ELR (cell line): ENCODE measurements at regions not wholly inside any gene's neighbourhood (a gene's known extent, or its start where the extent isn't known, plus 50 kb on each side); places are given as distances from the start of the nearest gene placed in this dataset.

Source experiments
- DNase-seq: peaks from one replicate; pipeline ENCODE4 v3.0.0-alpha.2; 2015; ENCODE audit warnings: low read depth

GRCh38 chr11:115598257-115598901 lies 94.2 kb upstream of the CADM1 start:
- DNase-seq = no peak

GRCh38 chr11:115591380-115591779 lies 87.2 kb upstream of the CADM1 start:
- DNase-seq = no peak

- DNase-seq = no peak
Observed at GRCh38 chr11:115590254-115590653, 86.0 kb upstream of the CADM1 start.

DNA sequence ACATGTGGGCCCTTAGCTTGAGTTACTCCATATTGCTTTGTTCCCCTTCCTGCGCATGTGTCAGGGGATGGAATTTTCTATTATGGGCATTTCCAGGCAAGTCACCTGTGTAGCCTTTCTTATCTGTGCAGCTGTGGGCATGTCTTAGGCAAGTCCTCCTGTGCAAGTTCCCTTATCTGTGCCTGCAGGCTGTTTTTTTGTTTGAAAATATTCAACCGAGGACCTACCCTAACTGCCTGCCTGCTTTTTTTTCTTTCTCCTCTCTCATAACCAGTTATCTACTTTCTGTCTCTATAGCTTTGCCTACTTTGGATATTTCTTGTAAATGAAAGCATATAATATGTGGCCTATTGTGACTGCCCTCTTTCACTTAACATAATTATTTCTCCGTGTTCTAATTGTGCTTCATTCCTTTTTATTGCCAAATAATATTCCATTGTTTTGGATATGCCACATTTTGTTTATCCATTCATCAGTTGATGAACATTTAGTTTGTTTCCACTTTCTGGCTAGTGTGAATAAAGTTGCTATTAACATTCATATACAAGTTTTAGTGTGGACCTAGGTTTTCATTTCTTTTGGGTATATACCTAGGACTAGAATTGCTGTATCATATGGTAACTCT lies 83.6 kb upstream of the CADM1 start:
- DNase-seq = no peak

- no peak for DNase-seq
Observed at GRCh38 chr11:115585361-115586024, 81.3 kb upstream of the CADM1 start.

GRCh38 chr11:115581871-115582639 lies 77.8 kb upstream of the CADM1 start:
- no peak for DNase-seq

- DNase-seq = no peak
Observed at GRCh38 chr11:115580927-115581680, 76.9 kb upstream of the CADM1 start.

DNA sequence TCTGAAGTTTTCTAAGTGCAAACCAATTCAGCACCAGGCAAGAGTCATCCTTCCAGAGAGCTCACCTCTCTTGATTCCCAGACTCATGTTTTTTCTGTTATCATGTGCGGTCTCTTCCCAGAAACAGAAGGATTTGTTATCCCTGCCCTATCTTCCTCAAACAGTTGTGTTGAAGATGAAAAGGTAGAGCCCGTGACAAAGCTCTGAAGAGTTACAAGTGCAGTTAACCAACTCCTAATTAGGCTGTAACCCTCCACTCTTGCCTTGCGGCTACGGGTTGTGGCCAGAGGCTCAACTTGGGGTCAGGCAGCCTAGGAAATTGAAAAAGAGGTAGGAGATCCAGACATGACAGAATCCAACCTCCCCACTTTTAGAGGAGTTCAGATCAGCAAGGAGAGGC lies 76.2 kb upstream of the CADM1 start:
- no peak for DNase-seq

GRCh38 chr11:115579181-115579825 lies 75.1 kb upstream of the CADM1 start:
- no peak for DNase-seq

DNA sequence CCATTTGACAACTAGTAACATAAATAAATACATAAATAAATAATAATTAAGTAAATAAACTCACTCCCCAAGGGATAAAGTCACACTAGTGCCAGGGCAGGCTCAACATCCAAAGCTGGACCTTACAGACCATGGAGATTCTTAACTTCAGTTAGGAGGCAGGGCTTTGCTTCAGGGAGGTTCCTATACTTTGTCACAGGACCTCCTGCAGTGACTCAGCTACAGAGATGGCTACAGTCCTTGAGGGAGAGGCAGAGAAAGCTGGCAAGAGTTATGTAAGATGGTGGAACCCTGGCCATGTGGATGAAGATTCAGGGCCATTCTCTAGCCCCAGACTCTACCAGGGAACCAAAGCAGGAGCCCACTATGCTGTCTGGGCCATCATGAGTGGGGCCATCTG lies 74.1 kb upstream of the CADM1 start:
- no peak for DNase-seq

DNA sequence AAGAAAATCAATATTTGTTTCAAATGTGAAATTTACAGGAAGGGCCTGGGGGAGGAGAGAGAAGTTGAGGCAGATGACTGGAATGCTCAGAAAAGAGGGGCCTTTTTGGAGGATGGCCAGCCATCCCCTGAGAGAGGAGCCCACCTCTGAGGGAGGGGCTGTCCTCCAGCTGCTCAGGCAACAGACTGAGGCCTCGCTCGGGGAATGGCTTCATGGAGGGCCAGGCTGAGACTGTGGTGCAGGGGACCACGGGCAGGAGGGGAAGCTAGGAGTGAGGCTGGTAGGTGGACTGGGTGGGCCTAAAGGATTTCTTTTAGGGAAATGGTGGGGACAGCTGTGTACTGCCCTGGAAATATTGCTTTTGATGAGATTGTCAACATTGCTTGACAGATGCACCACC lies 73.5 kb upstream of the CADM1 start:
- DNase-seq = no peak

DNA sequence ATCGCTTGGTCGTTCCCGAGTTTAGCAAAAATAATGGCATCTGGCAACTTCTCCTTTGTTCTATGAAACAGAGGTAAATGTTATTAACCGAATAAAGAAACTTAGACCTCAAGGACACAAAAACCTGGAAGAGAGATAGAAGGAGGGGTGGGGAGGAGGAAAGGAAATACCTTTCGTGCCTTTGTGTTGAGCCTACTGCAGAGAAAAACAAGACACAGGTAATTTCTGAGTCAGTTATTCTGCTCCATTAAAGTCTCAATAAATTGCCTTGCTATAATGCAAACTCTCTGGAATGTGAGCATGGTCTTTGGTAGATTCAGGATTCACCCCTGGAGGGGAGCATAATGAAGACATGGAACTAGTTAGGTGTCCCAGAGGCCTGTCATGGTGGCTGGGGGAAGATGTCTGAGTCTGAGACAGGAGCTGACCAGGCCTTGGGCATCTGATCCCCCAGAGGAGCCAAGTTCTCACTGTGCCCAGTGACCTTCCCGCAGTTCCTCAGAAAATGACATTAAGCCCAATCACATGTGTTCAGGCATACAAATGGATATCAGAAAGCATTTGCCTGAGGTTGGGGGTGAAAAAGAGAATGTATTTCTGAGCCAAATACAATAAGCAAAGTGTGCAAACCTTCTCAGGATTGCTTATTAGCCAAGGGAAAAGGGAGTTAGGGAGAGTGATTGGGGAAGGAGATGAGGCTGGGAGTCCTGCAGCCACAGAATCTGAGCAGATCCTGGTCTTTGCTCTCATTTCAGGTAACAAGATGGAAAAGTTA lies 72.6 kb upstream of the CADM1 start:
- no peak for DNase-seq

DNA sequence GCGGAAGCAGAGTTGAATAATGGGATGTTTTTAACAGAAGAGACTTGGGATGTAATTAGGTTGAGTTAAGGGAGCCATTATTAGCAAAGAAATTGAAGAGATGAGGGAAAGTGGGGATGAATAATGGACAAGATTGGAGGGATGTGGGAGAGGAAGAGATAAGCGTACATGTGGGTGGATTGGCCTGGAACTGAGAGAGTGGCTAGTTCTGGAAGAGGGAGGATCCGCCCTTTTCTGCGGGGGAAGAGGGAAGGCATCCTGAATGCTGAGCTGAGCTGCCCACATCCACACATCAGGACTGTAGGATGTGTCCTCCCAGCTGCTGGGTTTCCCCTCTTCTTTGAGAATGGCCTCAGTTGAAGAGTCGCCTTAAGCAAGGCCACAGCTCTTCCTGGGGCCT lies 68.3 kb upstream of the CADM1 start:
- DNase-seq = no peak

DNA sequence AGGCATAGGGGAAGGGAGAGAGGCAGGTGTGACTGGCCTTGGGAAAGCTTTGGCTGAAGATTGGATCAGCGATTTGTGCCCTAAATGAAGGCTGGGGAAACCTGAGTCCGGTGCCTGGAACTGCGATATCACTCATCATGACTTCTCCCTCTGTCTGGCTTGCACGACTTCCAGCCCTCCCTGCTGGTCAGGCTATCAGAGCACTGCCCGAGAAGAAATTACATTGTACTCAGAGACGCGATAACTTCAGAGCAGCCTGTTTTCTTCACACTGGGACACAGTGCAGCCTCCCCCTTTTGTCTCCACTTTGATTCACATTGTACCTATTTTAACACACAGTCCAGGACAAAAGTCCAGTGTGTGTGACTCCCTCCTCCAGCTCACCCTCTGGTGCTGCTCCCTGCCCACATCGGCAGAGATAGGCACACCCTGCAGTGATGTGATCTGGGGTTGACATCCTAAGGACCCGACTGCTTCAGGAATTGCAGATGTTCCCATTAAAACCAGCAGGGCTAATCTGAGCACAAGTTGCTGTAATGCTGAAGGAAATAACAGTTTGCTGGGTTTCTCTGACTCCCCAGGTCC lies 62.1 kb upstream of the CADM1 start:
- DNase-seq = no peak

DNA sequence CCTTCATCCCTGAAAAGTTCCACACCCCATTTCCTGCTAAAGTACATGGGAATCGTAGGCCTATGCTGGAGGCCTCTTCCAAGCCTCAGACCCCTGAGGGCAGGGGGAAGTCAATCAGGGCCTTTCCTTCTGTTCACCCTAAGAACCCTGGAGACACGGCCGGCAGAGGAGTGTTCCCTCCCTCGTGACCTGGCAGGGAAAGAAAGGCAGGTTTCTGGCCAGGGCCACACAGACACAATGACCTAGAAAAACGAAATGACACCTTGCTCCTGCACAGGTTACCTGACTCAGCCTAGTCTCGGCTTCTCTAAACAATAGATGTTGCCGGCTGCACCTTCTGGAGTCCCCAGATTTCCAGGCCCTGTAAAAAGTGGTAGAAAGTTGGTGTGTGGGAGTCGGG lies 60.6 kb upstream of the CADM1 start:
- no peak for DNase-seq

DNA sequence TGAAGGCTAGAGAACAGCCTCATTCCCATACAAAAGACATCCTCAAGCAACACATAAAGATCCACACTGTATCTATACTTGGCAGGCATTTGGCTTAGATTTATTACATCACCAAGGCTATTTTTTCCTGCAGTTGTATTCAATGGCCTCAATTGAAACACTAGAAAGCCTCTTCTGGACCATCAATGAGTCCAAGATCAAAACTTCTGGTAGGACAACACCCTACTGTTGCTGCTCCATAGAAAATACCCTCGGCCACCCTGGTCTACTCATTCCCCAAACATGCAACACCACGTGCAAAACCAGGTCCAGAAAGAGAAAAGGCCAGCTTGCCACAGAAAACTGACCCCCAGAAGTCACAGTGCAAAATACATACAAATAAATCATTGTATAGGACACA lies 56.9 kb upstream of the CADM1 start:
- no peak for DNase-seq

DNA sequence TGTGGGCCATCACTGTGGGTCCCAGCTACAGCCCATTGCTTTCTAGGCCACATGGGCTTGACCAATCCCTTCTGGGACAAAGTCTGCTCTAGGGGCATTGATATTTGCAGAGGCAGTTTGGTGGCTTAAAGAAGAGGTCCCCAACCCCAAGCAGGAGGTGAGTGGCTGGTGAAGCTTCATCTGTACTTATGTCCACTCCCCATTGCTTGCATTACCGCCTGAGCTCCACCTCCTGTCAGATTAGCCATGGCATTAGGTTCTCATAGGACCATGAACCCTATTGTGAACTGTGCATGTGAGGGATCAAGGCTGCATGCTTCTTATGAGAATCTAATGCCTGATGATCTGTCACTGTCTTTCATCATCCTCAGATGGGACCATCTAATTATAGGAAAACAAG lies 54.4 kb upstream of the CADM1 start:
- no peak for DNase-seq

- DNase-seq = no peak
Observed at GRCh38 chr11:115557681-115558080, 53.5 kb upstream of the CADM1 start.

DNA sequence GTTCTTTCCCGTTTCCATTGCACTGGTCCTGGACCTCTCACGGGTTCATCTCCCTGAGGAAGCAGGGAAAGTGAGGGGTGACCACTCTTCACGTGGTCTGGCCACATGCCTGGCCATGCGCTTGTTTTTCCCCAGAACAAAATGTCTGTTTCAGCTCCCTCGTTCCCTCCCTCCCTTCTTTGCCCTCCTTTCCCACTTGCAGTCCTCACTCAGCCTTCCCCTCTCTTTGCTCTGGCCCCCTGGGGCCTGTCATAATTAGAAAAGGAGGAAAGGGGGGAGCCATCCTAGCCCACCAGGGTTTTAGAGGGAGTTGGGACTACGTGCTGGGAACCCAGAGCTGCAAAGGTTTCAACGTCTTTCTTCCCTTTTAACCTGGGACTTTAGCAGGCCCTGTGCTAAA lies 52.8 kb upstream of the CADM1 start:
- DNase-seq = no peak

DNA sequence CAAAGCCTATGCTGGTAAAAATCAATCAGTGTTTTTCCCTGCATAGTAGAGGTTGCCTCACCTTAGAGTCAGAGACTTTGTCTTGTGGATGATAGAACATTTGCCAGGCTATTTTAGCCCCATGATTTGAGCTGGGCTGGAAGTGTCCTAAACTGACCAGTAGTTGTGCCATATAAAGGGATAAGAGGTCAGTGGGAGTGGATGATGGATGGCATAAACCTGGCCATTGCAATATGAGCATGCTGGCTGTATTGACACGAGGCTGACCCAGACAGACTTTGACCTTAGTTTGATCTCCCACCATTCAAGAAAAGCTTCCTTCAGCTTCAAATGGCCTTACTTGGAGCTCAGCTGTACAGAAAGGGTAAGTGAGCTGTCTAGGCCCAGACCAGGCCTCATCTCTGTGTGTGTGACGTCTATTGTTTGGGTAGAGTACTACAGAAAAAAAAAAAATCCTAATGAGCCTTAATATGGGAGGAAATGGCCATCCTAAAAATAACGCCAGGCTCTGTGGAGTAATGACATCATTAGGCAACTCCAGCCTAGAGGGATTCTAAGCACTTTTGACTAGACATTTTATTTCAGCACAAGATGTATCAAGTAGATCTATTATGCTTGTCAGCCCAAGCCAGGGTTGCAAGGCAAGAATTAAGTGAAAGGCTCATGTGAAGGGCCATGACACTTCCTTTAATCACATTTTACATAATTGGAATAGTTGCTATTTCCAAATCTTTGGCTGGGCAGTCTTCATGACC lies 51.3 kb upstream of the CADM1 start:
- DNase-seq = no peak
